Progenitor cell of endocrine pancreas (in vitro differentiated cells): ENCODE measurements at regions not wholly inside any gene's neighbourhood (a gene's known extent, or its start where the extent isn't known, plus 50 kb on each side); places are given as distances from the start of the nearest gene placed in this dataset.
"Not testable (repeated sequence)": the region's sequence is repeated elsewhere in the genome, so short reads cannot be mapped to it uniquely, and the experiment has no call there.

Experiments
- DNase-seq: peaks from one replicate; pipeline ENCODE4 v3.0.0; 2021; ENCODE audit warnings: low spot score; ENCODE audit not compliant: unreplicated experiment
- H3K27ac Mint-ChIP-seq: 2 replicates; pipeline ENCODE4 v1.8.0; 2021; ENCODE audit warnings: mild to moderate bottlenecking, moderate library complexity, mixed read lengths
- H3K27me3 Mint-ChIP-seq: 2 replicates; pipeline ENCODE4 v1.8.0; 2021; ENCODE audit warnings: mixed read lengths
- H3K36me3 Mint-ChIP-seq: 2 replicates; pipeline ENCODE4 v1.8.0; 2022; ENCODE audit warnings: mixed read lengths; ENCODE audit not compliant: insufficient read depth
- H3K4me1 Mint-ChIP-seq: 2 replicates; pipeline ENCODE4 v1.8.0; 2021; ENCODE audit warnings: low read depth, mixed read lengths
- H3K4me3 Mint-ChIP-seq: 2 replicates; pipeline ENCODE4 v1.8.0; 2021; ENCODE audit warnings: low read depth, mild to moderate bottlenecking, moderate library complexity, mixed read lengths
- H3K9me3 Mint-ChIP-seq: 2 replicates; pipeline ENCODE4 v1.8.0; 2021; ENCODE audit warnings: low read depth, mixed read lengths
- CTCF ChIP-seq: fragments of 200-600 bp; sonication (generic); IDR thresholded peaks from one replicate; pipeline ENCODE4 v1.5.0; 2021; ENCODE audit warnings: antibody characterized with exemption, mild to moderate bottlenecking; ENCODE audit not compliant: unreplicated experiment

GRCh38 chr7:76126632-76127031 lies 75.1 kb upstream of the SRRM3 start:
- H3K4me3 Mint-ChIP-seq = no peak overlapping the region
- peaks cover 20% of the 10 kb centered on the region for H3K27me3 Mint-ChIP-seq
- H3K9me3 Mint-ChIP-seq = no peaks in the 10 kb centered on the region
- no peak for TF ChIP-seq CTCF
- no peak for DNase-seq
- no peaks in the 10 kb centered on the region for H3K36me3 Mint-ChIP-seq
- H3K4me1 Mint-ChIP-seq = peaks cover 2% of the 10 kb centered on the region
- H3K27ac Mint-ChIP-seq = no peak overlapping the region

GRCh38 chr7:76129366-76129765 lies 72.3 kb upstream of the SRRM3 start:
- Mint-ChIP-seq H3K4me3 (no peak overlapping the region), H3K9me3 (no peaks in the 10 kb centered on the region), H3K4me1 (no peaks in the 10 kb centered on the region), H3K36me3 (no peaks in the 10 kb centered on the region), H3K27ac (no peak overlapping the region), H3K27me3 (peaks cover 30% of the 10 kb centered on the region)
- no peak for DNase-seq
- no peak for TF ChIP-seq CTCF

GRCh38 chr7:76129836-76130235 lies 71.9 kb upstream of the SRRM3 start:
- Mint-ChIP-seq H3K9me3 (no peaks in the 10 kb centered on the region), H3K4me3 (no peak overlapping the region), H3K4me1 (no peaks in the 10 kb centered on the region), H3K36me3 (no peaks in the 10 kb centered on the region), H3K27ac (no peak overlapping the region), H3K27me3 (peaks cover 31% of the 10 kb centered on the region)
- no peak for TF ChIP-seq CTCF
- no peak for DNase-seq

GRCh38 chr7:76130661-76131060 lies 71.0 kb upstream of the SRRM3 start:
- not testable (repeated sequence) for H3K36me3 Mint-ChIP-seq, H3K4me3 Mint-ChIP-seq, H3K27ac Mint-ChIP-seq, DNase-seq, H3K9me3 Mint-ChIP-seq, H3K4me1 Mint-ChIP-seq
- peaks cover 35% of the 10 kb centered on the region for H3K27me3 Mint-ChIP-seq
- peak; percentile 35 for TF ChIP-seq CTCF

- not testable (repeated sequence) for H3K4me1 Mint-ChIP-seq, H3K9me3 Mint-ChIP-seq, DNase-seq, H3K36me3 Mint-ChIP-seq, H3K27ac Mint-ChIP-seq, H3K4me3 Mint-ChIP-seq
- peaks cover 38% of the 10 kb centered on the region for H3K27me3 Mint-ChIP-seq
These were observed 69.8 kb upstream of the SRRM3 start for GRCh38 chr7:76131887-76132286.

GRCh38 chr7:76133164-76133775 lies 68.4 kb upstream of the SRRM3 start:
- H3K36me3 Mint-ChIP-seq = no peaks in the 10 kb centered on the region
- H3K27ac Mint-ChIP-seq = no peak overlapping the region
- no peak for TF ChIP-seq CTCF
- no peak for DNase-seq
- no peaks in the 10 kb centered on the region for H3K4me1 Mint-ChIP-seq
- peaks cover 34% of the 10 kb centered on the region for H3K27me3 Mint-ChIP-seq
- H3K9me3 Mint-ChIP-seq = no peaks in the 10 kb centered on the region
- no peak overlapping the region for H3K4me3 Mint-ChIP-seq
